ENCODE measurements at regions not wholly inside any gene's neighbourhood (a gene's known extent, or its start where the extent isn't known, plus 50 kb on each side); places are given as distances from the start of the nearest gene placed in this dataset.

DNA sequence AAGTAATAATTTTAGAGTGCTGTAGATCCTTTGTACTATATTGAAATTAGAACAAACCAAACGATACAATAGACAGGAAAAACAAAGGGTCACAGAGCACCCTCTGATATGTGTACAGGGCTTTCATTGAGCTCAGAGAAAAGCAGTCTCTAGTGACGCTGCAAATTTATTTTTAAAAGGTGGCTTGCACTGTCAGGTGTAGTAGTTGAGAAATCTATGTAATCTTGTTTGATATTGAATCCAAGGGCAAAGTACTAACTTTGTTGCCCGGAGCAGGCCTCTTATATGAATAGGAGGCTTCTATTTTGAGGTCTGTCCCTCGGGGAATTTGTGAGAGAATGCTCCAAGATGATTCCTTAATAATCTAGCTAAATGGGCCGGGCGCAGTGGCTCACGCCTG, 1755.5 kb downstream of the PCDH7 start:
- no peak for ATAC-seq

DNA sequence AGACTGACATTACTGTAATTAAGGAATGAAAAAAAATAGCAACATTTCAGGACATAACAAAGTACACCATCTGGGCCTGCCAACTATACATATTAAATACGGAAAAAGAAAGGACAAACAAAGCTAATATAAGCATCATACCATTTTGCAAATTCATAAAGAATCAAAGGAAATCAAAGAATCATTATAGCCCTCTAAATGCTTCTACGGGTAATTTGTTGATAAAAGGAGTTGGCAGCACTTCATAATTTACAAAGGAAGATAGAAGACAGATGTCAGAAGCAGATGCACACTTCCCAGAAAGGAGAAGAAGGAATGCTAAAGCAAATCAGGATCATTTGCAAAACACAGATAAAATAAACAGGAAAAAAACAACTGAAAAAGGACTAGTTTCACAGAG, 1757.3 kb downstream of the PCDH7 start:
- no peak for ATAC-seq

DNA sequence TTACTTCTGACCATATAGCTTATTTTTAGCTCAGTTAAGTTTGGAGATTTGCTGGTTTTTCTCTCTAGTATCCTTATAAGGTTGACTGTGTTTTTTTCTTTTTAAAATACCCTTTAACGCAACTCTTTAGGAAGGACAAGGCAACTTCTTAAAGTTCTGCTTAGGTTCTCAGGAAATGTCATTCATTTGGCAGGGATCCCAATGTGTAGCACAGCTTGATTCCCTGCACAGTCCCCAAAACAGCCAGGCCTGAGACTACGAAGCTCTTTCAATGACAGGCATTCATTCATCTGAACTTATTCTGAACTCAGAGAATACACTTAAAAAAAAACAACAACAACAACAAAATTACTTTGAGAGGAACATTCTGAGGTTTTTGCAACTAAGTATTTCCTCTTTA, 1765.8 kb downstream of the PCDH7 start:
- ATAC-seq, result no peak

DNA sequence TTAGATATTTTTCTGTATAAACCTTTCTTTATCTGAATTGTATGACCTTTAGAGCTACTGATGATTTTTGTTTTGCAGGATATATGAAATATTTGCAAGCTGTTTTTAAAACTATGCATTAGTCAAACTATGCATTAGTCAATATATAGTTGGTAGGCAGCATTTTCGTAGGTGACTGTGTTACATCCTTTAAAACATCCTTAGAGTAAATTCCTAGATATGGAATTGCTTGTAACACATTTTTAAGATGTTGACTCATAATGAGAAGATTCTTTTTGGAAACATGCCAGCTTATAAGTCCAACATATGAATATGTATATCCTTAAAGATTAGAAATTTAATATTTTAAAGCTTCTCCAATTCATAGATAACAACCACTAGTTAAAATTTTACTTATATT, 1768.5 kb downstream of the PCDH7 start:
- no peak for ATAC-seq

DNA sequence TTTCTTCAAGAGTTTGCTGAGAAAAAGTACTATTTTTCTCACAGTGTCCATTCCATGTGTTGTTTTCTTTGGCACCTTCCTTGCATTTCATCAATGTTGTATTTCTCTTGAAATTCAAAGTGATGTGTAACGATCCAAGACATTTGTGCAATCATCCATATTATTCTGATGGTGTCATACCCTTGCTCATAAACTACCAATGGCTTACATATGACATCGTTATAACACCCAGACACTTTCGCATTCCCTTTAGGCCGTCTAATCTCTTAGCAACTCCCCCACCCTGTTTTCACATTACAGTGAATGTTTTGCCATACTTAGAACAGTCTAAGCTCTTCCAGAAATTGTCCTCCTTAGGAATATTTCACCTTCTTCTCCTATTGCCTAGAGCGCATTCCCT, 1779.0 kb downstream of the PCDH7 start:
- ATAC-seq, result no peak

DNA sequence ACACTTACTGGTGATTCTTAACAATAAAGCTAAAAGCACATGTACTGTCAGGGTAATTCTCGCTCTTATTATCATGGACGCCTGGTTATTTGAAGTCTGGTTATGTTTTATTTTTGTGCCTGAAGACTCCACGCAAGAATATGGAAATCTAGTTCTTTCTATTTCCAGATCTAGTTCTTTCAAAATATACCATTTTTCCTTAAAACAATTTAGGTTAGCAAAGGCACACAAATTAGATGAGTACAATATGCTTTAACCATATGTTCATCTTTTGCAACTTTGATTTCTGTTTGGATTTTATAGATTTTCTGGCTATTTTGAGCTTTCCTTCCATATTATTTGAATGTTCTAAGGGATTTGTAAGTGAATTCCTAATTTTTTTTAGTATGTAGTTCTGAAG, 1783.1 kb downstream of the PCDH7 start:
- no peak for ATAC-seq

DNA sequence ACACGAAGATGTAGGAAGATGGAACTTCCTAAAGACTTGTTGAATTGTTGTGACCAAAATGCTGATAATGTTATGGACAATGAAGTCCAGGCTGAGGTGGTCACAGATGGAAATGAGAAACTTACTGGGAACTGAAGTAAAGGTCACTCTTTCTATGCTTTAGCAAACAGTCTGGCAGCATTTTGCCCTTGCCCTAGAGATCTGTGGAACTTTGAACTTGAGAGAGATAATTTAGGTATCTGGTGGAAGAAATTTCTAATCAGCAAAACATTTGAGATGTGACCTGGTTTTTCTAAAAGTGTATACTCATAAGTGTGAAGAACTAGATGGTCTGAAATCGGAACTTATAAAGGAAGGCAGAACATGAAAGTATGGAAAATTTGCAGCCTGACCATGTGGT, 1785.9 kb downstream of the PCDH7 start:
- no peak for ATAC-seq

DNA sequence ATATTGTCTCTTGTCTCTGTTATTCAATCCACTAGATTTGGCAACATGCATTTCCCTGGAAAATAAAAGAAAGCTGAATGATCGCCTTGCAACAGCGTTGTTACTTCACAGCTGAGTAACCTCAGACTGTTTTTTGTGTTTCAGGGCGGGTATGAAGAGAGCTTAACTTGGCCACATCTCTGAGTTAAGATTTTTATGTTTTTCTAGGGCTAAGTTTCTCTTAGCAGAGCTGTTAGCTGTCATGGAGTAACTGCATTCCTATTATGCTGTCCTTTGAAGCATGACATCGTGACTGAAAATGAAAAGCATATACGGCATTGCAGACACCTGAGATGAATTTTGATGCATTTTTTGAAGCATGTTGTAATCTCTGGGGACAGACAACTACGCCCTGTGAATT, 1798.9 kb downstream of the PCDH7 start:
- no peak for ATAC-seq

DNA sequence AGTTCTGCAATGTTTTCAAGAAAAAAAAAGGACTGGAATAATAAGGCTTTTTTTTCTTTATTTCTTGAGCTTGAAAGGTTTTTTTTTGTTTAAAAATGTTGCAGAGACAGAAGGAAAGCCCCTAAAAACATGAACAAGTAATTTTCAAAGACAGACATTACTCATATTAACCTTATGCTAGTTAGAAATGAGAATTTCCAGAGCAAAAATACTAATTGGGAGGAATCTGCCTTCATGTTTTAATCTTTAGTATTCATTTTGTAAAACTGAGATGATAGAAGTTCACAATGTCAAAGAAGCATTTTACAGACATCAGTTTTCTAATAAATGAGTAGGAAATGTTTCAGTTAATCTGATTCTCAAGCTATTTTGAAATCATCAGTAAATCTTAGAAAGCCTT, 1805.3 kb downstream of the PCDH7 start:
- ATAC-seq, result no peak

DNA sequence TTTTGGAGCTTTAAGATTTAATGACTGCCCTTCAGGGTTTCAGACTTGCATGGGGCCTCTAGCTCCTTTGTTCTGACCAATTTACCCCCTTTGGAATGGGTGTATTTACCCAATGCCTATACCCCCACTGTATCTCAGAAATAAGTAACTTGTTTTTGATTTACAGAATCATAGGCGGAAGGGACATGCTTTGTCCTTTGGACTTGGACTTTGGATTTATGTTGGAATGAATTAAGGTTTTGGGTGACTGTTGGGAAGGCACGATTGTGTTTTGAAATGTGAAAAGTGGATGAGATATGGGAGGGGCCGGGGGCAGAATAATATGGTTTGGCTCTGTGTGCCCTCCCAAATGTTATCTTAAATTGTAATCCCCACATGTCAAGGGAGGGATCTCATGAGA, 1824.7 kb downstream of the PCDH7 start:
- ATAC-seq, result no peak

DNA sequence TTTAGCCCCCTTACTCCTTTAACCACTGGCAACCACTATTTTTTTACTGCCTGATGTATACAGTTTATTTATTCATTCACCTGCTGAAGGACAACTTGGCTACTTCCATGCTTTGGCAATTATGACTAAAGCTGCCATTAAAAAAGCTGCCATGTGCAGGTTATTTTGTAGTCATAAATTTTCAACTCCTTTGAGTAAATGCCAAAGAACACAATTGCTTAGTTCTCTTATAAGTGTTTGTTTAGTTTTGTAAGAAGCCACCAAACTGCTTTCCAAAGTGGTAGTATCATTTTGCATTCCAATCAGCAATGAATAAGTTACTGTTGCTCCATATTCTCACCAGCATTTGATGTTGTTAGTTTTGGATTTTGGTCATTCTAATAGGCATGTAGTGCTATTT, 1831.8 kb downstream of the PCDH7 start:
- no peak for ATAC-seq

DNA sequence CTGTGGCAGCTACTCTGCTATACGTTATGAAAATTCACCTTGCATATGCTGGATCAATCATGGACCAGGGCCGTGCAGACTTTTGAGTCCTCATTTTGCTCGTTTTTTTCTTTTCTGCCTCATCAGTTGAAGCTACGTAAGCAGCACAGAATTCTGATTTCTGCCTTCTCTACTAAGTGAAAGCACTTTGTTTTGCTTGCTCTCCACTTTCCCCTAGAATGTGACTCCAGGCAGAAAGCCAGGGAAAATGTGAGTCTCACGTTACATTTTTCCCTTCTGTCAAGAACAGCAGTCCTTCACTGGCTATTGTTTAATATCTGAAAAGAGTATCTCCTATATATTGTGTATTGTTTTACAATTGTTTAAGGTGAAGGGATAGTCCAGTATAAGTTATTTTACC, 1840.1 kb downstream of the PCDH7 start:
- no peak for ATAC-seq

DNA sequence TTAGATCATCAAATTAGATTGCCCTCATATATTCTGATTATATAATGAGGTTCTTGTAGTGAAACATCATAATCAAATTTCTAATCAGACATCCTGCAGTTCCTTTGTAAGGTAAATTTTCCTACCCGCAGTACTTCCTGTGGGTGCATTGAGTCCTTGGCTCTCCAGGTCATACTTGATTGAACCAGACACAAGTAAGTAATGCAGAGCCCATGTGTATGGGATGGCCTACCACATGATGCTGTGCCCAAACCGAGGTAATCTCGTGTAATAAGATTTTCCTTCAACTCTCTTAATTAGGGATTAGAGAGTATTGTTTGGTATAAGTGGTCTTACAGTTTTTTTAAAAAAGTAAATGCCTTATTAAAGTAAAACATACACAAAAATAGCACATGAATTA, 1841.8 kb downstream of the PCDH7 start:
- no peak for ATAC-seq

DNA sequence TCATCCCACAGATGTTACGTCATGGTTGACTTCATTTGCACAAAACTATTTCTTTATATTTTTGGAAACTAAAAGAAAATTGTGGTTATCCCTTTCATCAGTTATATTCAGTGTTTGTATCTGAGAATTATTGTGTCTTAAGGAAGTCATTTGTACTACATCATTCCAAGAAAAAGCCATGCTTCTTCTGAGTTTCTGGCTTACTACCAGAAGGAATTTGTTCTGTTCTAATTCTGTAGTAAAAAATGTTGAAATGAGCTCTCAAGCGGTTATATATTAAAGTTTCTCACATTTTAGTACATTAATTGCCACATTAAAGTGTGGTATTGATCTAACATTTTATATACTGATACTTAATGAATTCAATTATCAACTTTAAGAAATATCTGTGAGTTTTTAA, 1844.5 kb downstream of the PCDH7 start:
- ATAC-seq, result no peak

DNA sequence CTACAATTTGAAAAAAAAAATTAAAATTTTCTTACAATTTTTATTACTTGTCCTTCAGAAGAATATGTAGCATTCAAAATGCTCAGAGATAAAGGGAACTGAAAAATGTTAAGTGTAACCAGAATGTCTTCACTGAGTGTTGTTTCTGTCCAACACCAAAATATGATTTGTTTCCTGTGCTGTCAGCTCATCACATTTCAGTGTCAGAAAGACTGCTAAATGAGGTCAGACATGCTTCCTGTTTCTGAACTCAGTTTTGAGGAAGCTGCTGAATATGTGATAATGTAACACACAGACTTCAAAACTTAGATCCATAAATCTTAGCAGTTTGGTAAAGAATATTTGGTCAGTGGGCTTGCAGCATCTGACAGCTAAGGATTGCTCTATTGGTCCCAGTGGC, 1849.7 kb downstream of the PCDH7 start:
- no peak for ATAC-seq

DNA sequence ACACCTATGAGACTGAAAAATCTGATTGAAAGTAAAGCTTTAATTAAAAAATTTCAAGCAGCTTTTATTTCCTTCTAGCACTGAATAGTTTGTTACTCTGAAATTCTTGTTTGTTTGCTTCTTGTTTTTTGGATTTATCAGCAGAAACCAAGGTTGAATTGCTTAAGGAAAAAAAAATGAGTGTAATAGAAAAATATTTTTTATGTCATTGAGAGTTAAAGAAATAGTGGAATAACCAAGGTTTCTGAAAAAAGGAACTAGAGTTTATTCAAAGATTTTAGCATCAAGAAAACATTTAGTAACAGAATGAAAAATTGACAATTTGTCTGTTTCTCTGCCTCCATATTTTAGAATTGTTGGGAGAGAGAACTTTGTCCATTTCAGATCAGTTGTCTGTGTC, 1852.2 kb downstream of the PCDH7 start:
- ATAC-seq, result no peak

DNA sequence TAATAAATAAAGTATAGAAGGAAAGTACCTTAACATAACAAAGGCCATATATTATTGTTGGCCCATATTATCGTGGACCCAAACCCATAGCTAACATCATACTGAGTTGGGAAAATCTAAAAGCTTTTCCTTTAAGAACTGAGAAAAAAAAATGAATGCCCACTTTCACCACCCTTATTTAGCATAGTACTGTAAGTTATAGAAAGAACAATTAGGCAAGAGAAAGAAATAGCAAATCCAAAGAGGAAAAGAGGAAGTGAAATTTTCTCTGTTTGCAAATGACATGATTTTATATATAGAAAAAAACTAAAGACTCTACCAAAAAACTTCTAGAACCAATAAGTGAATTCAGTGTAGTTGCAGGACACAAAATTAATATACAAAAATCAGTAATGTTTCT, 1854.6 kb downstream of the PCDH7 start:
- no peak for ATAC-seq

DNA sequence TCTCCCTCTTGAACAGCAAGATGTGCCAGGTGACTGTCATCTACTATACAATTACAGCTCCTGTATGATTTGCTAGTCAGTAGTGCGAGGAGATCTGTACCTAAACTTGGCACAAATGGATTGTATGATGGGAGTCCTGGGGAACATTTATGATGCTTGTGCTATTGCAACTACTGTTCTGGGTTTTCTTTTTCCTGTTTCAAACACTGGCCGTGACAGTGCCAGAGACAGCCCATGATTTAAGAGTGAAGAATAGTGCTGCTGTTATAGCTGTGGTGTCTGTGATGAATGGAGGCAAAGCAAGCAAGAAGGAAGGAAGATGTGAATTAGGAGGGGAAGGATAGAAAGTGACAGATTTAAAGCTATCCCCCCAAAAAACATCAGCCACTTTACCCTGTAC, 1868.9 kb downstream of the PCDH7 start:
- ATAC-seq, result no peak

DNA sequence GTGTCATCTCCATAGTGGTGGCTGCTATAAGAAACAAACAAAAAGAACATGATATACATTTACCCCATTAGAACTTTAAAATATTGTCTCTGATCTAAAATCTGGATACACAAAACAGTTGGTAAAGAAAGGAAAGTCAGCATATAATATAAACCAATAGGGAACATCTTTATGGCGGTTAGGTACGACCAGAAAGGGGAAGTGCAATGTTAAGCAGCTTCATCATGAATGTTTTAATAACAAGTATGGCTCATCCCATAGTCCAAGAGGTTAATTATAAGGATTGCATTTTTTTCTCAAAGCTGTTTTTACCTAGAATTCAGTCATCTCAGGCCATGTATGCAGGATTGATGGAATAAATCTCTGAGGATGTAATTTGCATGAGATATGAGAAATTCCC, 1869.7 kb downstream of the PCDH7 start:
- ATAC-seq, result no peak

DNA sequence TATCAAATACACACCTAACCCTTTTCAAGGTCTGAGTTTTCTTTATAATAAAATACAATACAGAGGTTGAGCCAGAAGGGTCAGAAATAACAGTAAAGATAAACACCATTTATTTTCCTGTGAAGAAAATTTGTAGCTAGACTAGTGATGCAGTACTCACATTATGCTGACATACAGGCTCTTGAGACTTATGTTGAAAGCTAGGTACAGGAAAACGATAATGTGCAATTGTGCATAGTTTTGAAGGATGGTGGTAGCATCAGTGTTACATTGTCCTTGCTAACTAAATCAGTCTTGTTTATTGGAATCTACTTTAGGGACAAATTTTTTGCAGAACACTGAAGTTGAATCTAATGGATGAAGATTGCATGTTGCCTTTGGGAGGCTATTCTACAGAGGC, 1877.2 kb downstream of the PCDH7 start:
- ATAC-seq, result no peak

DNA sequence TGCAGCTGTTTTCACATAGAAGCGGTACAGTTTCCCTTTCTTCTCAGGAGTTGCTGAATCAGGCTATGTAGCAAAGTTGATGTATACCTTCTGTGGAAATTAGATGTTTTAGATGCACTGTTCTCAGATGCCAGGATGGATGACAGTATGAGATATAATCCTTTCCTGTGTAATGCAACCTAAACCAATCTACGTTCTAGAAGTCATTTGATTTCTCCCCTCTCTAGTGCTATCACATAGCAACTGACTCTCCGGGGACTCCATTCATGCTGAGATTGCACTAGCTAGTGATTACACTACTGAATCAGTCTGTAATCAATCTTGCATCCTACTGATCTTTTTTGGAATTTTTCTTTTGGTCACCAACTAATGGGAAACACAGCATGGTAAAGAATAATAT, 1881.7 kb downstream of the PCDH7 start:
- no peak for ATAC-seq

DNA sequence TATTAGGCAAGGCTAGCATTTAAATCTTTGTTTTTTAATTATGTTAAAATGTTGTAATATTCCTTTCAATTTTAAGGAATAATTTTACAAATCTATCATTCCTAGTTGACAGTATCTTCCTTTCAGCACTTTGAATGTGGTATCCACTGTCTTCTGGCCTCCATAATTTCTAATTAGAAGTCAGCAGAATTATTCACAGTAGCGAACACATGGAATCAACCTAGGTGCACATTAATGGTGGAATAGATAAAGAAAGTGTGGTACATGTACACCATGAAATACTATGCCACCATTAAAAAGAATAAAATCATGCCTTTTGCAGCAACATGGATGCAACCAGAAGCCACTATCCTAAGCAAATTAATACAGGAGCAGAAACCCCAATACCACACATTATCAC, 1887.8 kb downstream of the PCDH7 start:
- ATAC-seq, result no peak

DNA sequence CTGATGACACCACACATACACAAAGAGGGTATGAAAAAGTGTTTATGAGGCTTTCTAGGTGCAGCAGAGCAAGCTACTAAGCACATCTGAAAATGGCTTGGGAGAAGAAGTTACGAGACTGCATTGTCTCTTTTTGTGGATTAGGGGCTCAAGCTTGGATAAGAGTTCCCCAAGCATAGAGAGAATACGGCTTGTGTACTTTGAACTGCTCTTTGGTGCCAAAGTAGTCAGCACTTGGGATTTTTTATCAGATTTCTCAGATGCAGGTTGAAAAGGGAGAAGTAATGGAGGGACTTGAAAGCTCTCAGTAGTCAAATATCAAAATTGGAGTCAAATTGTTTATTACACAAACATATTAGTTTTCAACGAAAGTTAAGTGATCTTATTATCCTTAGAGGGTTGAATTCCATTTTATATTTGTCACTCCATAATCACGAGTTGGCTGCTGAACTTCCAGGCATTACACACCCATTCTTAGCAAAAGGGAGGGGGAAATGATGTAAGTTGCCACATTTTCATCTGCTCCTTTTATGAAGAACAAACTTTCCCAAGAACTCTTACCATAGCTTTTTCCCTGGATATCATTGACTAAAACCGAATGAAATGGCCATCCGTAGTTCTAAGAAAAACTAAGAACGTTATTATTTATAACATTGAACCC, 1904.9 kb downstream of the PCDH7 start:
- no peak for ATAC-seq

DNA sequence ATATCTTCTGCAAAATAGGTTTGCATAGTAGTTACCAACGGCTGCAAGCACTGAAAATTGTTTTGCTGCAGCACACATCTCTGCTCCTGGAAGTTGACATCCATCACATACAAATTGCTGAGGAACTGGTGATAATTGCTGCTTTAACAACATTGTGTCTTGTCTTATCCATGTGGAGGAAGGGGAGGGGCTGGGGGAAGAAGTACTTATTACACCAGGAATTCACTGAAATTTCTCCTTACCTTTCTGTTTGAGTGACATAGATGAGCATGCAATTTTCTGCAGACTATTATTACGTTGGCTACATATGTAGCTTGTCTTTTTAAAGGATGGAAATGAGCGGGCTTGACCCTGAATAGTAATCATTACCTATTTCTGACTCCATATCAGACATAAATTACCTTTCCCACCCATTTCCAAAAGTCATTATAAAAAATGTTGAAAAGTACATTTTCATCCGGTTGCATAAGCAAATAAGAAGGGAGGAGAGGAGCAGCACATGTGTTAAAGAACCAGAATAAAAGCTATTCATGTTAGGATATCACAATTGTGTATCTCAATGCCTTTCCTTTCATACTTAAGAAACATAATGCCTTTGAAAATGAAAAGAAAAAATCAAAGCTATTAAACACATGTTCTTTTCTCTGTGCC, 1905.6 kb downstream of the PCDH7 start:
- ATAC-seq, result no peak

DNA sequence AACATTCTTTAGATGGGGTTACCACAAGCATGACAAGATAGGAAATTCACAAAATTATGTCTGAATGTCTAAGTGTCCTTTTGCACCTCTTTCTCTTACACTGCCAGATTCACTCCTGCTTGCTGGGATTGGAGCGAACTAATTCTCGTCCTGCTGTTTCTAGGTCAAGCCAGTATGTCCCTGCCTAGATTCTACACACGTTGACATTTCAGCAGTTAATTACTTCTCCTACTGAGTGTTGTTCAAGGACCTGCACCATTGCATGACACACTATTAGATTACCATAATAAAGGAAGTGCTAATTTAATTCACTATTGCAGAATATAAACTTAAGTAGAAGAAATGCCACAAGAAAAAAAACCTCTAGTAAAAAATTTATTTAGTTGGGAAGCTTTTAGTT, 1911.7 kb downstream of the PCDH7 start:
- no peak for ATAC-seq

All from esophagus mucosa (tissue), 1 donor.